SW480 (cell line): ENCODE measurements at regions not wholly inside any gene's neighbourhood (a gene's known extent, or its start where the extent isn't known, plus 50 kb on each side); places are given as distances from the start of the nearest gene placed in this dataset.
A peak's percentile ranks its signal among the peaks of the same experiment; 100 is the strongest.

Source experiments
- DNase-seq: peaks from one replicate; pipeline ENCODE4 v3.0.0-alpha.2; 2016; ENCODE audit warnings: low spot score

- DNase-seq, result peak; percentile 4
Observed at GRCh38 chr5:93163010-93163663, 417.9 kb downstream of the NR2F1-AS1 start.

- DNase-seq, result no peak
Observed at GRCh38 chr5:93161661-93162654, 419.1 kb downstream of the NR2F1-AS1 start.

- DNase-seq, result no peak
Observed at GRCh38 chr5:93158841-93159240, 422.2 kb downstream of the NR2F1-AS1 start.

DNA sequence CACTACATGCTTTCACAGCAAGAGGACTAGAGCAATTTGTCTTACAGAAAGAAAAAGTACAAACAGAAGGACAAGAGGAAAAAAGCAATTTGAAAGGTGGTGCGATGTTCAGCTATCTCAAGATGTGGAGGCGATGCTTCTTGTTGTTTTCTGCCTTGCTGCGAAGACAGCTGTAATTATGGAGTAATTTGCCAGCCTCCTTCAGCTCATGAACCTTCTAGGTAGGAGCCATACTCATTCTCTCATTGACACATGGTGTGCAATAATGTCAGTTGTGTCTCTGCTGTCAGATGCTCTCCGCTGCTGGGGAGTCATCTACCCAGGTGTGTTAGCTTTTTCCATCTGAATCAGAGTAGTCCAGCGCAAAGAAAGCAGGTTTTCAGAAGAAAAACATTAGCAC is 424.5 kb downstream of the NR2F1-AS1 start:
- no peak for DNase-seq

DNA sequence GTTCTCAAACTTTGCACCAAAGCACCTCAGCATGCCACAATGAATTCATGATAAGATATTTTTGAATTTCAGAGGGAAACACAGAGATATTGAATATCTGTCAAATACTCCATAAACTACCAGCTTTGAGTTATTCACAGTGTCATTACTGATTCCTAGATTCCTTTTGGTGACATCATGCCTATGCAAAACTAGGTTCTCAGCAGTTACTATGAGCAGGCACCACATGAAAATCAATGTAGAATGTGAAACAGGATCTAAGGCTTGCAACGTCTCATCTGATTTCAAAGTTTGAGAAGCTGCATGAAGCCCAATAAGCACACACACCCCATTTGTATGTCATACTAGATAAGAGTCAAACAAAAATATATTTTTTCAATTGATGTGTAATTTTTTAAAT is 426.5 kb downstream of the NR2F1-AS1 start:
- DNase-seq, result no peak

DNA sequence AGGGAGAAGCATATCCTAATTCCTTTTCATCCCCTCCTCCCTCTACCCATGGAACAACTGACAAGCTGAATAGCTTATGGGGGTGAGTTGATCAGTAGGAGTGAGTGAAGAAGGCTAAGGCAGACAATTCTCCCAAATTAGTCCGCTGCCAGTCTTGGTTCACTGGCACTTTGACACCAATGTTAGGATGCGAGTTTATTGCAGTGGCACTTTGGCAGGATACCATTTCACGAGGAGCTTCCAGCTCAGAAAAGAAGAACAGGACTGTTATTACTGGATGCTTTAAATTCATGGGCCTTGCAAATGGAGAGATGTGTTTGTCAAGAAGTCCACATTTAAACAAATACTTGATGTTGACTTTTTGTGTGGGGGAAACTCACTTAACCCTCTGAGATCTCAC is 427.6 kb downstream of the NR2F1-AS1 start:
- DNase-seq, result no peak

DNA sequence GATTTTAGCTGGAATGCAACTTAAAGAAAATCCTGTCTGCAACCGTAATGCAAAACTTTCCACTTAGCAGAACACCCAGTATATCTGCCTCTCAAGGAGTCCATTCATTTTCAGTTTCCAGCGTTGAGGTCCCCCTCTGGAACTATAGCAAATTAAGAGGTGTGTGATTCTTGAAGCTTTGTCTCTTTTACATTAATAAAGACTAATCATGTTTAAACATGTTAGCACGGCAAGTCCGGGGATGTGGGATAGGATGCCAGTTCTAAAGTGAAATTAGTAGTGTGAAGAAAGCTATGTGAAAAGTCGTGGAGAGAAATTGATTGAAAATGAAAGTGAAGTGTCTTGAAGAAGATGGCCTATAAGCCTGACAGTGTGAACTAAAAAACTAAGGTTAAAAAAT is 429.1 kb downstream of the NR2F1-AS1 start:
- no peak for DNase-seq

DNA sequence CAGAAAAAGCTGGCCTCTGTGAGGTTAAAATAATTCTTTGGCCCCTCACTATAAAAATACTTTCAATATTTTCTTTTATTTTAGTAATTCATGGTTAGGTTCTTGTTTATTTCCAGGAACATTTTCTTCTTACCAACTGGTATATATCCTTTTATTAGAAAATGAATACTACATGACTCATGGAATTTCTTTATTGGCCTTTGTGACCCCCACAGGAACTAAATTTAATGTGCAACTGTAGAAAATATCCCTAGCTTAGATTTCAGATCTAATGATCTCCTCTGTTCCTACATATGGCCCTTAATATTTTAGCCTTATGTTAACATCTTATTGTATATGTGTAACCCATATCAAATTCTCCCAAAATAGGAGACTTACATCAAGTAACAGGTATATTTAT is 429.9 kb downstream of the NR2F1-AS1 start:
- DNase-seq, result no peak

DNA sequence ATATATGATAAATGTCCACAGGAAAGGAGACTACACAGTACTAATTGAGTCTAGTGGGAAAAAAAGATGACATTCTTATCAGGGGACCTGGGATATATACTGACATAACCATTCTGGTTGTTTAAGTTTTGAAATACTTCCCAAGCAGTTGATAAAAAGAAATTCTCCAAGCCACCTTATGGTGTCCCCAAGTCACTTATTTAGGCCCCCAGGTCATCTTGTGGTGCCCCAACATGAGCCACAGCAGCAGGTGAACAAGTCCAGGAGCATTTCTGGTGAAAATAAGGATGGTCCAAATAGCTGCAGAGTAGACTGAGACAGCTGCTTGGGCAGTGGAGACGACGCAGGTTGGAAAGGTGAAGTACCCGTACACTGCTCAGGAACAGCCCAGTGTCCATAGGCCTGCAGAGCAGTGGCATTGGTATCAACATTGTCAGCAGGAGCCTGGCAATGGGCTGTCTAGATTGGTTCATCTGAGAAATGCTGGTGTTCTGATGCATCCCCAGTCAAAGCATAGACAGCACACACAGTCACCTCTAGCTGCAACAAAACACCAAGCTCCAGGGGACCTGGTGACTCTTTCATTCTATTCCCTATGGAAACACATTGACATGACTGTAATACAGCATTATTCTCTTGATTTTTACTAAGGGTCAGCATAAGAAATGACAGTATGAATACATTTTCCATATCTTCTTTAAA is 430.6 kb downstream of the NR2F1-AS1 start:
- DNase-seq, result no peak

DNA sequence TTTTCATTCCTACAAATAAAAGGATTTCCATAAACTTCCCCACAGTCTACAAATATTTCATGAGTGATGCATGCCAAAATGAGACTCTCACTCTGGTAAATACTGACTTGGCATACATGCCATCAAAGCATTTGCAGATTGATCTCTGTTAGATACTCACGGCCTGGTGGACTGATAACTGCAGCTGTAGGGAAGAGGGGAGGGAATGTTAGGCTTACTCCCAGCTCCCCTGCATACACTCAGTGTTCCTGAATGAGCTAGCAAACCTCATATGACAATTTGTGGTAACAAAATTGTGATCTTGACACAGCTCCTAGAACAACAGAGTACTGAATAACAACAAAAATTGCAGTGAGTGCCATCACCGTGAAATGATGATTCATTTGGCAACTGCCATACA is 435.3 kb downstream of the NR2F1-AS1 start:
- DNase-seq, result no peak

DNA sequence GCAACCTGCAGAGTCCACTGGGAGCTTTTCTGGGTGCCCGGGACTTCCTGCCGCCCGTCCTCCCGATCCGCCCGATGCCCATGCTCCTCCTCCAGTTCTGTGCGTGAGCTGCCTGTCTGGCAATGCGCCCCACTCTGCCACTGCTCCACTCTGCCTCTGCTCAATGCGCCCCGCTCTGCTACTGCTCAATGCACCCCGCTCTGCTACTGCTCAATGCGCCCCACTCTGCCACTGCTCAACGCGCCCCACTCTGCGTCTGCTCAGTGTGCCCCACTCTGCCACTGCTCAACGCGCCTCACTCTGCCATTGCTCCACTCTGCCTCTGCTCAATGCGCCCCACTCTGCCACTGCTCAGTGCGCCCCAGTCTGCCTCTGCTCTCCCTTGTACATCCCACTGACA is 436.0 kb downstream of the NR2F1-AS1 start:
- DNase-seq, result no peak

- no peak for DNase-seq
Observed at GRCh38 chr5:93141969-93142368, 439.1 kb downstream of the NR2F1-AS1 start.

DNA sequence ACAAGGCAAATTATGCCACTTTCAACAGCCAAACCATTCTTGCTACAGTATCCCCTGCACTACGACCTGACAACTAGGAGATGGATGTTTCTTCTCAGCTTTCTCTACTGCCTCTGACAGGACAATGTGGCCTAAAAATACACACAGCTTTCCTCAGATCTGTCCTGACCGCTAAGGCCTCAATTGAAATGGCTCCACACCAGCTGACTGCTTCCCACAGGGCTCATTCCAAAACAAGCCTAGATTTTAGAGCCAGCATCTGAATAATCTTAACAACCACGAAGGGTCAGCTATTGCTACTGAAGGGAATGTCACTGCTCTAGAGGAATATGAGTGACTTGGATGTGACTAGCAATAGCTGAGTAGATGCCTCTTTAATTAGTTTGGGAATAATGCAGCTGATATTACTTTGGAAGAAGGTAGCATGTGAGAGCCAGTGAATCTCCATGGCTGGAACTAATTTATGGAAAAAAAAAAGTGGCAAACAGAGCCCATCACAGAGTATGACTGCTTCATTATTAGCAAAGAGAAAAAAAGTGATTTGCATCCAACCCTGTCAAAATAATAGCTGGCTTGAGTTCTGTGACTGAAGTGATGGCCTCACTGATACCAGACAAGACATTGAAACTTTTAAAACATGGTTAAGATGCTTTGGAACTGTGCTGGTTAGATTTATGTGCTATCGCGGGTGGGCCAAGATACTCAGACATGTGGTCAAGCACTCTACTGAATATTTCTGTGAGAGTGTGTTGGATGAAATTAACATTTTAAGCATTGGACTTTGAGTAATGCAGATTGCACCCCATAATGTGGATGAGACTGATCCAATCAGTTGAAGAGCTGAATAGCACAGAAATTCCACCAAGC is 450.2 kb downstream of the NR2F1-AS1 start:
- DNase-seq, result no peak

DNA sequence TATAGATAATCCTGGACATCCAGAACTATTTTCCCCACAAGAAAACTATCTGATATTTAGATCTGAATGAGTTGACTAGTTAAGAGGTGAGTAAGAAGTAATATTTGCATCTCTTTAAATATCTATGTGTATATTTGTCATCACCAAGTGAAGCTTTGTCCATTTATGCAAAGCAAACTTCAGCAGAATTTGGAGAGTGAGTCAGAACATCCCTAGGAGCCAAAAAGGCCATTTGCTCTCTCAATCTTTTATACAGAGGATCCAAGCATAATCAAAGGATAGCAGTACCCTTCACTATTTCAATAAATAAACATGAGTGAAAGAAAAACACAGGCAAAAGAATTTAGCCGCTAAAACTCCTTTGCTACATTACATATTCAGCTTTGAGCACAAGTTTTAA is 454.4 kb downstream of the NR2F1-AS1 start:
- no peak for DNase-seq

GRCh38 chr5:93123127-93123526 is 457.9 kb downstream of the NR2F1-AS1 start:
- no peak for DNase-seq

GRCh38 chr5:93122446-93122845 is 458.6 kb downstream of the NR2F1-AS1 start:
- DNase-seq, result no peak

DNA sequence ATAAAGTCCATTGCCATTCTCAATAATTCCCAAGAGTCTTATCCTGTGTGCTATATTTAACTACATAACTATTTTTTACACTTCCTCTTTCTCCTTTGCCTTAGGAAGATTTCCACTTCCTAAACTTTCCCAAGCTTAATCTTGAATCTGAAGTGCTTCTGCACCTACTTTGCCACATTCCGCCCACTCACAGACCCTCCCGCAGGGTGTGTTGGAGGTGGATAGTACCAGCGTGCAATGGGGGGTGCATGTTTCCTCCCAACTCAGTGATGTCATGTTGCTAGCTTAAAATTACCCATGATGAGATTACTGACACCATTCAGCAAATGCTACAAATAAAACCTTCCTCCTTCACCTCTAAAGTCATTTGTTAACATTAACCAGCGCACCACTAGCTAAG is 460.2 kb downstream of the NR2F1-AS1 start:
- no peak for DNase-seq

GRCh38 chr5:93120051-93120450 is 461.0 kb downstream of the NR2F1-AS1 start:
- DNase-seq, result no peak

- DNase-seq, result no peak
Observed at GRCh38 chr5:93117751-93118531, 463.1 kb downstream of the NR2F1-AS1 start.

DNA sequence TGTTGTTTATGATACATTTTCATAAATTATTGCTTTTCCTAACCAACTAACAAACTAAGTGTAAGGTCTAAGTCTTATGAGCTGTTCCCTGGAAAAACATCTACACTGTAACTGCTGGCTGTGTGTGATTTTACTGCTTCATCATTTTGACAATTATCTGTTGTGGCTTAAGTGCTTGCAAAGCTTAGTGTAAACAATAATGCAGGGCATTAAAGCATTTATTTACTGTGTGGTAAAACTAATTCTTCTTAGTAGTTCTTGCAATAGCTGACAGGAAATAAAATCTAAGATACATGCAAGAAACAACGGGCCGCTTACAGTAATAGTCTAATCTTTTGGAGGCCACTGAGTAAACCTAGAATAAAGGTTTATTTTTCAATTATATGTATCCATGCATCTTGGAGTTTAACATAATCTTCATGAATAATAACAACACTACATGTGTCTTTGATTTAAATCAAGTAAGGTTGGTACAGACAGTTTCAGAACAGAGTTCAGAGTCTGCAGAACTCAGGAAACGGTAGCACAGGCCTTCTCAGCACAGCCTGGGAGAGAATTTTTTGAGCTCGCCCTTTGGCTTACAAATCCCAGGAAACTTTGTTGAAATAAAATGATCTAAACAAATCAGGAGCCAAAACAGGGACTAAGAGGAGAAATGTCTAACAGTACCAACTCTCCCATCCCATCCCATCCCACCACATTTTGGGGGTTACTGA is 473.1 kb downstream of the NR2F1-AS1 start:
- no peak for DNase-seq
